HL-60 (cell line): ENCODE measurements at regions not wholly inside any gene's neighbourhood (a gene's known extent, or its start where the extent isn't known, plus 50 kb on each side); places are given as distances from the start of the nearest gene placed in this dataset.

Experiments
- DNase-seq, 2 experiments: peaks; one replicate each; pipeline ENCODE4 v3.0.0-alpha.2; 2010 to 2020; ENCODE audit warnings: low read depth in 1 of 2, low spot score in 1 of 2
- H3K27ac ChIP-seq: fragments of 250-450 bp; sonication (Bioruptor Pico); replicated peaks from 2 replicates; pipeline ENCODE4 v1.5.1; 2020; ENCODE audit warnings: mild to moderate bottlenecking, moderate library complexity
- H3K27me3 ChIP-seq: fragments of 250-450 bp; sonication (Bioruptor Pico); 2 replicates; pipeline ENCODE4 v1.5.1; 2021; ENCODE audit warnings: mild to moderate bottlenecking, moderate library complexity; ENCODE audit not compliant: insufficient read depth, poor library complexity, severe bottlenecking
- H3K4me3 ChIP-seq: replicated peaks from 2 replicates; pipeline ENCODE4 v1.5.1; 2011; ENCODE audit warnings: mild to moderate bottlenecking, control low read depth, low read length; ENCODE audit not compliant: insufficient read depth
- CTCF ChIP-seq: IDR thresholded peaks from one replicate; pipeline ENCODE4 v1.5.1; 2011; ENCODE audit warnings: low read length, control low read depth, inconsistent platforms; ENCODE audit not compliant: insufficient read depth
- GABPA ChIP-seq: IDR thresholded peaks from 2 replicates; pipeline ENCODE4 v1.6.1; 2012; ENCODE audit warnings: low read depth
- POLR2AphosphoS5 ChIP-seq: IDR thresholded peaks from 2 replicates; pipeline ENCODE4 v1.6.1; 2012; ENCODE audit warnings: low read depth
- REST ChIP-seq: IDR thresholded peaks from 2 replicates; pipeline ENCODE4 v1.6.1; 2012; ENCODE audit warnings: low read depth; ENCODE audit not compliant: insufficient replicate concordance
- SPI1 ChIP-seq: IDR thresholded peaks from 2 replicates; pipeline ENCODE4 v1.6.1; 2012; ENCODE audit warnings: low read depth, mild to moderate bottlenecking, borderline replicate concordance

- Histone ChIP-seq H3K27ac (no peak overlapping the region), H3K4me3 (no peak overlapping the region), H3K27me3 (no peaks in the 10 kb centered on the region)
- DNase-seq, result no peak
- TF ChIP-seq SPI1, result no peak
- no peak for TF ChIP-seq POLR2AphosphoS5
- TF ChIP-seq CTCF, result no peak
- no peak for TF ChIP-seq REST
- no peak for TF ChIP-seq GABPA
Observed at GRCh38 chr15:29364426-29365078, 94.9 kb upstream of the NSMCE3 start.

GRCh38 chr15:29361560-29361959 lies 91.9 kb upstream of the NSMCE3 start:
- no peak overlapping the region for H3K4me3 ChIP-seq
- no peak overlapping the region for H3K27ac ChIP-seq
- H3K27me3 ChIP-seq, result no peaks in the 10 kb centered on the region
- no peak for DNase-seq
- TF ChIP-seq REST (no peak), GABPA (no peak), SPI1 (no peak), POLR2AphosphoS5 (no peak), CTCF (no peak)

- no peak for DNase-seq
- Histone ChIP-seq H3K27me3 (no peaks in the 10 kb centered on the region), H3K27ac (no peak overlapping the region), H3K4me3 (no peak overlapping the region)
- TF ChIP-seq CTCF (no peak), POLR2AphosphoS5 (no peak), SPI1 (no peak), REST (no peak), GABPA (no peak)
Observed at GRCh38 chr15:29360152-29360551, 90.5 kb upstream of the NSMCE3 start.
